ENCODE measurements at regions not wholly inside any gene's neighbourhood (a gene's known extent, or its start where the extent isn't known, plus 50 kb on each side); places are given as distances from the start of the nearest gene placed in this dataset.

DNA sequence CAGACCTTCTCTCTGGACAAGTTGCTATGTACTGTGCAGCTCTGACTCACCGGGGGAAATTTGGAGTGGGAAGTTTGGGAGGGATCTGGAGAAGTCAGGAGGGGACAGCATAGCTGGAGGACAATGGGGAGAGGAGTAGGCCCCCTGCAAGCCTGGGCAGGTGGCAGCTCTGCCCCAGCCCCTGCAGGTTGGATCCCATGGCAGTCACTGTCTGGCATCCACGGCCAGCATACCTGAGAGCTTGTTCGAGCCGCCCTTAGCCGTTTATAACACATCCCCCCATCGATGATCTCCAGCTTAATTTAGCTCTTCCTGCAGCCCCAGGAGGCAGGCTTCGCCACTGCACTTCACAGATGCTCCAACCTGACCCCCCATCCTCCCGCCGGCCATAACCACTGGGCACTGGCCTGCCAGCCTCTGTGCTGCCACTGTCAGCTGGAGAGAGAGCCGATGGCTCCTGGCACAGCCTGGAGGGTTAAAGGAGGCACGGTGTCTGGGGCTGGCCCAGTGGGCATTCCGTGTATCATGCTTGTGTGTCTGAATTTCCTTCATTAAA is 57.7 kb upstream of the RNU6ATAC start:
- Histone ChIP-seq H3K27me3 (ENCODE audit: control insufficient read depth in 2 of 2, insufficient read depth in 2 of 2, low read length in 2 of 2) (peaks cover 0 to 3% of the 10 kb centered on the region in 2 experiments), H3K4me3 (replicated peaks in 1 of 3; ENCODE audit: insufficient read depth in 1 of 3, low read depth in 1 of 3, low read length in 3 of 3) (no peak overlapping the region), H3K36me3 (ENCODE audit: control insufficient read depth in 2 of 2, extremely low read depth in 1 of 2, insufficient read depth in 2 of 2, low read length in 2 of 2) (no peaks in the 10 kb centered on the region), H3K9me1 (replicated peaks; ENCODE audit: control insufficient read depth, extremely low read depth, insufficient read depth, low read length) (no peaks in the 10 kb centered on the region), H3K79me2 (ENCODE audit: control insufficient read depth, insufficient read depth, low read length) (no peaks in the 10 kb centered on the region), H3K27ac (ENCODE audit: insufficient read depth, low read depth, low read length) (no peak overlapping the region), H3K9ac (replicated peaks; ENCODE audit: extremely low read depth, insufficient read depth, low read length) (no peak overlapping the region), H3K4me2 (ENCODE audit: insufficient read depth, low read length) (no peak overlapping the region), H4K20me1 (replicated peaks; ENCODE audit: control insufficient read depth, extremely low read depth, insufficient read depth, low read length) (no peaks in the 10 kb centered on the region), H3K9me3 (replicated peaks; ENCODE audit: control insufficient read depth, insufficient read depth, low read length) (no peaks in the 10 kb centered on the region), H2AFZ (ENCODE audit: low read depth, low read length) (no peak overlapping the region), H3K4me1 (ENCODE audit: control insufficient read depth, extremely low read depth, insufficient read depth, low read length) (no peaks in the 10 kb centered on the region)
- no peak for TF ChIP-seq EZH2 (IDR thresholded peaks at IDR 0.05; ENCODE audit: borderline replicate concordance, low read depth, low read length, severe bottlenecking)
- TF ChIP-seq JUN (IDR thresholded peaks at IDR 0.05; ENCODE audit: borderline replicate concordance, insufficient read depth, insufficient read length, low read depth): no peak
- no peak for TF ChIP-seq FOS (IDR thresholded peaks at IDR 0.05; ENCODE audit: borderline replicate concordance, insufficient read depth, low read length)
- TF ChIP-seq, protein P1, sequence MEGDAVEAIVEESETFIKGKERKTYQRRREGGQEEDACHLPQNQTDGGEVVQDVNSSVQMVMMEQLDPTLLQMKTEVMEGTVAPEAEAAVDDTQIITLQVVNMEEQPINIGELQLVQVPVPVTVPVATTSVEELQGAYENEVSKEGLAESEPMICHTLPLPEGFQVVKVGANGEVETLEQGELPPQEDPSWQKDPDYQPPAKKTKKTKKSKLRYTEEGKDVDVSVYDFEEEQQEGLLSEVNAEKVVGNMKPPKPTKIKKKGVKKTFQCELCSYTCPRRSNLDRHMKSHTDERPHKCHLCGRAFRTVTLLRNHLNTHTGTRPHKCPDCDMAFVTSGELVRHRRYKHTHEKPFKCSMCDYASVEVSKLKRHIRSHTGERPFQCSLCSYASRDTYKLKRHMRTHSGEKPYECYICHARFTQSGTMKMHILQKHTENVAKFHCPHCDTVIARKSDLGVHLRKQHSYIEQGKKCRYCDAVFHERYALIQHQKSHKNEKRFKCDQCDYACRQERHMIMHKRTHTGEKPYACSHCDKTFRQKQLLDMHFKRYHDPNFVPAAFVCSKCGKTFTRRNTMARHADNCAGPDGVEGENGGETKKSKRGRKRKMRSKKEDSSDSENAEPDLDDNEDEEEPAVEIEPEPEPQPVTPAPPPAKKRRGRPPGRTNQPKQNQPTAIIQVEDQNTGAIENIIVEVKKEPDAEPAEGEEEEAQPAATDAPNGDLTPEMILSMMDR (IDR thresholded peaks at IDR 0.05; ENCODE audit: extremely low read depth in 1 of 2, insufficient read depth in 1 of 2, low read depth in 1 of 2, low read length in 2 of 2): no peak
- no peak for TF ChIP-seq POLR2AphosphoS5 (IDR thresholded peaks at IDR 0.05; ENCODE audit: insufficient read depth, low read depth, low read length)
- no peak for TF ChIP-seq MYC (IDR thresholded peaks at IDR 0.05; ENCODE audit: low read depth, low read length)
- no peak for TF ChIP-seq GATA2 (IDR thresholded peaks at IDR 0.05; ENCODE audit: insufficient read depth, insufficient read length, low read depth, low read length)
- TF ChIP-seq, protein P2, sequence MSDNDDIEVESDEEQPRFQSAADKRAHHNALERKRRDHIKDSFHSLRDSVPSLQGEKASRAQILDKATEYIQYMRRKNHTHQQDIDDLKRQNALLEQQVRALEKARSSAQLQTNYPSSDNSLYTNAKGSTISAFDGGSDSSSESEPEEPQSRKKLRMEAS (IDR thresholded peaks at IDR 0.05; ENCODE audit: insufficient read depth, insufficient read length): no peak
- no peak for TF ChIP-seq POLR2A (IDR thresholded peaks at IDR 0.05; ENCODE audit: low read depth, low read length)
- DNase-seq (ENCODE audit: low read depth, low spot score) (no peak), FAIRE-seq (no peak)
- no TSS peak for BruUV-seq (replicated peaks)
- intact Hi-C loops (cut with micrococcal nuclease): no loop called here
- dilution Hi-C loops (cut with MboI; ENCODE audit: extremely low pct_ligation_motif_present, low sequenced_read_pairs): no loop called here
- POLR2A ChIA-PET: no interaction called here
- CTCF ChIA-PET: no interaction called here

All from endothelial cell of umbilical vein (primary cell).